ENCODE measurements at regions not wholly inside any gene's neighbourhood (a gene's known extent, or its start where the extent isn't known, plus 50 kb on each side); places are given as distances from the start of the nearest gene placed in this dataset.

DNA sequence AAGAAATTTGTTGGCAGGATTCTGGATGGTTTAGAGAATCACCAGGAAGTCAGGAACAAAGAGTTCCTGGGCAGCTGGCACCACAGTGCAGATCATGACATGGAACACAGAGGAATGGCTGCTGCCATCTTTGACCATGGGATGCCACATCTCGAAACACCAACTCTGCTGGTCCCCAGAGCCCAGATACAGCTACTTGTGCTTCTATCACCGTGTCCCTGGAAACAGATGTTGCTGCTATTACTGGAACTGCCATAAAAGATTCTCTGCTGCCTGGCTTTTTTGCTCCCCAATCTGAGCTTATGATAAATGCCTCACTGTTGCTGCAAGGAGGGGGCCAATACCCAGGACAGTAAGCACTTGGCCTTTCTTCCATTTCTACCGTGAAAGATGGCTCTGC is 185.2 kb downstream of the CSNK2A3 start:
- no peak for DNase-seq
- Mint-ChIP-seq H3K36me3 (no peaks in the 10 kb centered on the region), H3K4me3 (no peak overlapping the region), H3K27me3 (peaks cover 5% of the 10 kb centered on the region), H3K4me1 (peaks cover 11% of the 10 kb centered on the region), H3K27ac (no peak overlapping the region), H3K9me3 (no peaks in the 10 kb centered on the region)
- POLR2A ChIA-PET, result no interaction called here
- ATAC-seq (ENCODE audit: low read depth), result no peak

DNA sequence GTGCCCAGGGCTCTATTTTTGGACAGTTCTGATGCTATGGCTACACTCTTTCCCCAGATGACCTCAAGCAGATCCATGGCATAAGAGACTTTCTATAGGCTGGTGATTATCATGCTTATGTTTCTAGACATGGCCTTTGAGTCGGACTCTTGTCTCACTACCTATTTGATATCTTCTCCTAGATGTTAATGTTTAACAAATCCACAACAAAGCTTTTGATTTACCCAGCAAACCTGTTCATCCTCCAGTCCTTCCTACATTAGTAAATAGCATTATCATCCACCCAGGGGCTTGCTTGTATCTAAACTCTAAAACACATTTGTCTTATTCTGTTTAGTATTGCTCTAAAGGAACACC is 188.7 kb downstream of the CSNK2A3 start:
- POLR2A ChIA-PET, result no interaction called here
- peaks cover 10% of the 10 kb centered on the region for H3K27me3 Mint-ChIP-seq
- H3K27ac Mint-ChIP-seq, result no peak overlapping the region
- H3K36me3 Mint-ChIP-seq, result no peaks in the 10 kb centered on the region
- ATAC-seq (ENCODE audit: low read depth), result no peak
- DNase-seq, result no peak
- no peaks in the 10 kb centered on the region for H3K9me3 Mint-ChIP-seq
- no peaks in the 10 kb centered on the region for H3K4me1 Mint-ChIP-seq
- H3K4me3 Mint-ChIP-seq, result no peak overlapping the region

GRCh38 chr11:11163669-11164333 is 189.2 kb downstream of the CSNK2A3 start:
- Mint-ChIP-seq H3K4me3 (no peak overlapping the region), H3K36me3 (no peaks in the 10 kb centered on the region), H3K9me3 (no peaks in the 10 kb centered on the region), H3K27me3 (peaks cover 10% of the 10 kb centered on the region), H3K4me1 (no peaks in the 10 kb centered on the region), H3K27ac (no peak overlapping the region)
- ATAC-seq (ENCODE audit: low read depth), result no peak
- DNase-seq, result no peak
- POLR2A ChIA-PET, result no interaction called here

DNA sequence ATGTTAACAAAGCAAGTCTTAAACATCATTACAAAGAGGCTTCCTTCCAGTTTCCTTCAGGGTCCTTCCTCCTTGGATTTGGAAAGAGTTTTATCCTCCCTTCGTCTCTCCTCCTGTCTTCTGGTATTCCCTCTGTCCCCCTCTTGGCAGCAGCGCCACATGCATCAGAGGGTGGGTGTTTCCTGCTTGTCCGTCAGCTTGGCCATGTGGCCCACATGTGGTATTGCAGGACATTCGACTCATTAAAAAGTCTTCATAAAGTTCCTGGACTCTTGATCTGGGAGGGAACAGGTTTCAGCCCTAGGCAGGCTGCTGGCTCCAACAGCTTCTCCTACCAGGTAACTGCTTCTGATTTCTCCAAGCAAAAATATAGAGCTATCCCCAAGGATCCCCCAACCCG is 189.8 kb downstream of the CSNK2A3 start:
- H3K4me1 Mint-ChIP-seq, result no peaks in the 10 kb centered on the region
- ATAC-seq (ENCODE audit: low read depth), result no peak
- no peak for DNase-seq
- H3K27me3 Mint-ChIP-seq, result peaks cover 10% of the 10 kb centered on the region
- H3K9me3 Mint-ChIP-seq, result no peaks in the 10 kb centered on the region
- H3K27ac Mint-ChIP-seq, result no peak overlapping the region
- H3K36me3 Mint-ChIP-seq, result no peaks in the 10 kb centered on the region
- no peak overlapping the region for H3K4me3 Mint-ChIP-seq
- POLR2A ChIA-PET, result no interaction called here

- POLR2A ChIA-PET, result no interaction called here
- Mint-ChIP-seq H3K9me3 (no peaks in the 10 kb centered on the region), H3K4me3 (no peak overlapping the region), H3K27me3 (peaks cover 5% of the 10 kb centered on the region), H3K4me1 (peaks cover 11% of the 10 kb centered on the region), H3K27ac (no peak overlapping the region), H3K36me3 (peaks cover 7% of the 10 kb centered on the region)
- DNase-seq, result no peak
- ATAC-seq (ENCODE audit: low read depth), result no peak
Observed at GRCh38 chr11:11157185-11157584, 195.9 kb downstream of the CSNK2A3 start.

- Mint-ChIP-seq H3K4me3 (peak overlapping the region; percentile 68), H3K36me3 (peaks cover 10% of the 10 kb centered on the region), H3K9me3 (no peaks in the 10 kb centered on the region), H3K4me1 (peaks cover 12% of the 10 kb centered on the region), H3K27ac (peak overlapping the region; percentile 59), H3K27me3 (peaks cover 5% of the 10 kb centered on the region)
- POLR2A ChIA-PET, result interaction anchor here (0.6 kb wide), 1 partner anchor 1288 kb away, joined by 9 read pairs; no protein-coding TSS in a partner anchor
- ATAC-seq (ENCODE audit: low read depth) (peak; percentile 59), DNase-seq (peak; percentile 48)
Observed at GRCh38 chr11:11155962-11156815, 196.9 kb downstream of the CSNK2A3 start.

DNA sequence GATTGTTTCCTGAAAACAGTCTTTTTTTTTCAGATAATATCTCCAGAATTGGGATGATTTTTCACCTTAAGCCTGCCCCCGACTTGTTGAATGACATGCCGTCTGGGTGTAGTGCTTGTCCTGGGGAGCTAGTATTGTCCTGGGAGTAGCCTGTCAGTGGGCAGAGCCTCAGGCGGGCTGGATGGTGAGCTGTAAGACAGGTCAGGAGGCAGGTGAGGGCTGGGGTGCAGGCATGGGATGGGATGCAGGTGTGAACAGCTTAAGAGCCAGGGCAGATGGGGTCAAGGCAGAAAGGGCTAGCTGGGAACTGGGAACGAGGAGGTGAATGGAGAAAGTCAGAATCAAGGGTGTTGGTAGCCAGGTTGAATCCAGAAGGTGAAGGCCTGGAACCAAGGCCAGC is 200.2 kb downstream of the CSNK2A3 start:
- no peak overlapping the region for H3K27ac Mint-ChIP-seq
- no peak overlapping the region for H3K4me3 Mint-ChIP-seq
- no peaks in the 10 kb centered on the region for H3K9me3 Mint-ChIP-seq
- POLR2A ChIA-PET, result no interaction called here
- DNase-seq (no peak), ATAC-seq (ENCODE audit: low read depth) (no peak)
- peaks cover 38% of the 10 kb centered on the region for H3K4me1 Mint-ChIP-seq
- H3K27me3 Mint-ChIP-seq, result peaks cover 4% of the 10 kb centered on the region
- peaks cover 10% of the 10 kb centered on the region for H3K36me3 Mint-ChIP-seq

- peaks cover 30% of the 10 kb centered on the region for H3K4me1 Mint-ChIP-seq
- H3K4me3 Mint-ChIP-seq, result peak overlapping the region; percentile 65
- peaks cover 10% of the 10 kb centered on the region for H3K36me3 Mint-ChIP-seq
- H3K27me3 Mint-ChIP-seq, result peaks cover 4% of the 10 kb centered on the region
- peak overlapping the region; percentile 82 for H3K27ac Mint-ChIP-seq
- no peaks in the 10 kb centered on the region for H3K9me3 Mint-ChIP-seq
- DNase-seq (peak; percentile 51), ATAC-seq (ENCODE audit: low read depth) (peak; percentile 82)
- POLR2A ChIA-PET, result interaction anchor here (1.3 kb wide), 1 partner anchor 341 kb away, joined by 6 read pairs; the partner anchor contains the start of gene EIF4G2
Observed at GRCh38 chr11:11149671-11150459, 203.2 kb downstream of the CSNK2A3 start.

DNA sequence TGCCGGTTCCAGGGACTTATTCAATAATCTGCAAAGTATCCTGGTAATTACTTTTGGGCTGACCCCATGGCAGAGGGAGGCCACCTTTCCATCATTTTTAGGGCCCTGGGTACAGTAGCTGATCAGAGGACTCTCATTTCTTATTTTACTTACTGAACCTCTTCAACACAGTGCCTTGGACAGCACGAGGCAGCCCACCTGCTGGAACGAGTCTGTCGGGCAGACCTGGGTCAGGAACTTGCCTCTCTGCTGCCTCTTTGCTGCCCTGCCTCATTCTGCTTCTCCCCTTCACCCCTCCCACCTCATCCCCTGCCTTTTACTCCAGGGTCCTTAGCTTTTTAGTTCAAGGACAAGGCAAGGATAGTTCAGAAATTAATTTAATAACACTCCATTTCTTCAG is 204.5 kb downstream of the CSNK2A3 start:
- peaks cover 6% of the 10 kb centered on the region for H3K36me3 Mint-ChIP-seq
- ATAC-seq (ENCODE audit: low read depth) (no peak), DNase-seq (no peak)
- no peaks in the 10 kb centered on the region for H3K9me3 Mint-ChIP-seq
- POLR2A ChIA-PET, result no interaction called here
- H3K27ac Mint-ChIP-seq, result no peak overlapping the region
- H3K4me3 Mint-ChIP-seq, result no peak overlapping the region
- H3K27me3 Mint-ChIP-seq, result peaks cover 2% of the 10 kb centered on the region
- H3K4me1 Mint-ChIP-seq, result peaks cover 28% of the 10 kb centered on the region

DNA sequence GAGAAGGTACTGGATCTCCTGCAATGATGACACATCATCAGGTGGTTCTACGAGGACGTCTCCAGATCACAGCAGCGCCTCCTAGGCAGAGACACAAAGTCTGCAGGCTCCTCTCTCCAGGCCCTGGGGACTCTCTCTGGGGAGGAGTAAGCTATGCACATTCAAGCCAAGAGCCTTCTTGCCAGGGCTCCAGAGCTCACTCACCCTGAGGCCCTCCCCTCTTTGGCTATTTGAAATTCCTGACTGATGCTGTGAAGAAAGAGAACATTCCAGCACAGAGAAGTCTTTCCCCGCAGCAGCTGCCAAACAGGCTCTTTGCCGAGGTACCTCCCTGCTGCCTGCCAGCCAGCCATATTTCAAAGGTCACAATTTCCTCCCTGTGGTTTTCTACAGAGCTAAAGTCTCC is 204.9 kb downstream of the CSNK2A3 start:
- Mint-ChIP-seq H3K9me3 (no peaks in the 10 kb centered on the region), H3K36me3 (peaks cover 6% of the 10 kb centered on the region), H3K4me1 (peaks cover 28% of the 10 kb centered on the region), H3K27ac (no peak overlapping the region), H3K4me3 (no peak overlapping the region), H3K27me3 (peaks cover 2% of the 10 kb centered on the region)
- no peak for ATAC-seq (ENCODE audit: low read depth)
- POLR2A ChIA-PET, result no interaction called here
- DNase-seq, result no peak

GRCh38 chr11:11146830-11147229 is 206.2 kb downstream of the CSNK2A3 start:
- Mint-ChIP-seq H3K4me3 (no peak overlapping the region), H3K27ac (no peak overlapping the region), H3K27me3 (peaks cover 2% of the 10 kb centered on the region), H3K9me3 (no peaks in the 10 kb centered on the region), H3K4me1 (peaks cover 26% of the 10 kb centered on the region), H3K36me3 (peaks cover 1% of the 10 kb centered on the region)
- DNase-seq (no peak), ATAC-seq (ENCODE audit: low read depth) (no peak)
- POLR2A ChIA-PET, result no interaction called here

DNA sequence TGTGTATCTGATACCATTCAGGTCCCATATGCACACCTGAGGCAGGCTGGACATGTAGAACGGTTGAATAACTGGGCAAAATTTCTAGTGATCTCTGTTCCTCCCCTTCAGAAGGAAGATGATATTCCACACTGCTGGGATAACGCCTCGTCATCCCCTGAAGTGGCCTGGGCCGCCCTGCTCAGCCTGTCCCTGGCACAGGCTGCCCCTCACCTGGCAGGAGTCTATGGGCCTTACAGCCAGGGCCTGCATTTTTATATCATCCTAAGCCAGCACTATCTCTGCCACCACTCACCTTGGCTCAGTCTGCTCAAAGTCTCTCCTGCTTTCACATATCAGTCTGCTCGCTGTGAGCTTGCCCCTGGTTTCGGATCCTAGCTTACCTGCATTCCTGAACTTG is 209.2 kb downstream of the CSNK2A3 start:
- no peaks in the 10 kb centered on the region for H3K36me3 Mint-ChIP-seq
- ATAC-seq (ENCODE audit: low read depth), result no peak
- no peak for DNase-seq
- H3K9me3 Mint-ChIP-seq, result no peaks in the 10 kb centered on the region
- POLR2A ChIA-PET, result interaction anchor here (0.7 kb wide), 1 partner anchor 36 kb away, joined by 3 read pairs; no protein-coding TSS in a partner anchor
- peaks cover 8% of the 10 kb centered on the region for H3K4me1 Mint-ChIP-seq
- peaks cover 2% of the 10 kb centered on the region for H3K27me3 Mint-ChIP-seq
- no peak overlapping the region for H3K4me3 Mint-ChIP-seq
- H3K27ac Mint-ChIP-seq, result no peak overlapping the region

DNA sequence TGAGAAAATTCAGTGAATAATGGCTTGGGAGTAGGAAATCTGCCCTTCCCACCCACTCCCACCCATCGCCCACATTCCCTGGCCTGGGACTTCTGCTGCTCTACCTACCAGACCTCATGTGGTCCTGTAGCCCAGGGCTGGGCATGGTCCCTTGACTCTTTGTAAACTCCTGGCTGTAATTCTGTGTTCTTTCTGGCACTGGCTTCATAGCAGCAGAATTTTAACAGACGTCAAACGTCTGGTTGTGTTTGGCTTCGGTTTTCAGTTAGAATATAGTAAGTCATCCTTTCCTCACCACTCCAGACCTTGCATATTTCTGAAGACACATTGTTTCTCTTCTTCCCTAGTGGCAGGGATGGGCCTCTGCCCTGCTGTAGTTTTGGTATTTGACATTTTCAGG is 210.6 kb downstream of the CSNK2A3 start:
- Mint-ChIP-seq H3K9me3 (no peaks in the 10 kb centered on the region), H3K4me3 (no peak overlapping the region), H3K4me1 (no peaks in the 10 kb centered on the region), H3K36me3 (no peaks in the 10 kb centered on the region), H3K27me3 (peaks cover 2% of the 10 kb centered on the region), H3K27ac (no peak overlapping the region)
- DNase-seq (no peak), ATAC-seq (ENCODE audit: low read depth) (no peak)
- POLR2A ChIA-PET, result no interaction called here
